Small intestine (tissue), 7 donors: ENCODE measurements at regions not wholly inside any gene's neighbourhood (a gene's known extent, or its start where the extent isn't known, plus 50 kb on each side); places are given as distances from the start of the nearest gene placed in this dataset.
A peak's percentile ranks its signal among the peaks of the same experiment; 100 is the strongest.
"Not testable (repeated sequence)": the region's sequence is repeated elsewhere in the genome, so short reads cannot be mapped to it uniquely, and the experiment has no call there.

Experiments used
- DNase-seq, 2 donors: peaks; one replicate each; pipeline versions ENCODE4 v3.0.0 to v3.0.0-alpha.2; 2013
- FAIRE-seq: peaks from 2 replicates; lab custom pipeline; 2012; peaks lifted over from hg19 to GRCh38; lab: Jason Lieb, UNC
- H3K27ac ChIP-seq, 3 donors: one replicate each; pipeline ENCODE4 v1.5.1; 2013; ENCODE audit warnings: low read length in 2 of 3, mild to moderate bottlenecking in 2 of 3, control low read depth in 1 of 3, inconsistent platforms in 1 of 3, low read depth in 1 of 3, moderate library complexity in 1 of 3
- H3K27me3 ChIP-seq, 3 donors: one replicate each; pipeline ENCODE4 v1.6.1; 2013; ENCODE audit warnings: low read length in 3 of 3, inconsistent platforms in 1 of 3; ENCODE audit not compliant: control insufficient read depth in 3 of 3, insufficient read depth in 3 of 3
- H3K36me3 ChIP-seq, 3 donors: one replicate each; pipeline ENCODE4 v1.6.1; 2013; ENCODE audit warnings: low read length in 3 of 3, inconsistent platforms in 1 of 3, low read depth in 1 of 3, mild to moderate bottlenecking in 1 of 3, moderate library complexity in 1 of 3; ENCODE audit not compliant: control insufficient read depth in 3 of 3, insufficient read depth in 2 of 3
- H3K4me1 ChIP-seq, 3 donors: one replicate each; pipeline ENCODE4 v1.6.1; 2013; ENCODE audit warnings: low read length in 2 of 3, inconsistent platforms in 1 of 3, low read depth in 1 of 3, mild to moderate bottlenecking in 1 of 3, moderate library complexity in 1 of 3; ENCODE audit not compliant: control insufficient read depth in 3 of 3, insufficient read depth in 2 of 3
- H3K4me3 ChIP-seq, 3 donors: one replicate each; pipeline ENCODE4 v1.5.1; 2013; ENCODE audit warnings: low read length in 3 of 3, control low read depth in 1 of 3, inconsistent platforms in 1 of 3, low read depth in 1 of 3, mild to moderate bottlenecking in 1 of 3, moderate library complexity in 1 of 3
- H3K9me3 ChIP-seq, 2 donors: one replicate each; pipeline ENCODE4 v1.6.1; 2013; ENCODE audit warnings: low read depth in 1 of 2, low read length in 1 of 2; ENCODE audit not compliant: control insufficient read depth in 2 of 2, insufficient read depth in 1 of 2
- WGBS, 3 donors: extraction: QIAGEN DNeasy Blood & Tissue Kit; methylation state at CpG; one replicate each; pipeline ENCODE4 v1.1.7; 2013; 5-methylcytosine and 5-hydroxymethylcytosine counted together
- donor health status: healthy with polysubstance abuse.
- donor health status: control.
- donor health status: control.
- donor health status: Bipolar disorder and iron deficiency.
- donor health status: healthy.

DNA sequence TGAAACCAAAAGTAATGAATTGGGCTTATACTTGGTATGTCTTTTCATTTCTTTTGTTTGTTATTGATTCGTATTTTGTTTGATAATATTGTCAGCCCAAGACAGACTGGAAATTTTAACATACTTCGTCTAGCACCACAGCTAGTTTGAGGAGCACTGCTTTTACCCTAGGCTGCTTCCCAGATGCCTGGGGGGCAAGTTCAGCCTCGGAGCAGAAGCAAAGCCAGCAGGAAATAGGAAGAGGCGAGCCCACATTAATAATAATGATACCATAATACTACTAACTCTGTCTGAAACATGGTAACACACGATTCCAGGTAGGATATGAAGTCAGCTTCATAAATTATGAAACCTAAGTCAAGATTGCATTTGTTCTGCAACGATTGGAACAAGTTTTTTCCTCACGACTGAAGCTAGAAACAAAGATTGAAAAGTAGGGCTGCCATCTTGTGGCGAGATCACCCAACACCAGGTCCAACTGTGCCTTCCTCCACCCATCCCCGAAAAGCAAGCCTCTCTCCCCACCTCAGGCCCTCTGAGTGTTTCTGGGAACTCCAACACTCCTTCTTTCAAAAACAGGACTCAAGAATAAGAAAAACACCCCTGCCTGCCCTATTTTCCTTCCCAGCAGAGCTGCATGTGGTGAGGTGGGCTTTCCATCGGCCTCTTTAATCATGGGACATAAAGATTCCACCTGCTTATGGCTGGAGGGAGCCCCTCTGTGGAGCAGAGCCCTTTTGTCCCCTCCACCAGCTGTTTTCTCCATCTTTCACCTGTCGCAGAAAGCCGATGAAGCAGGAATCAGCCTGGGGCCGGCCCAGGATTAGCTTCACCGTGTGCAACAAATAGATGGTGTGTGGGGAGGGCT lies 236.4 kb downstream of the CAAP1 start:
- DNase-seq, result peak in 1 of 2 donors; percentile 2
- Histone ChIP-seq H3K4me1 (no peaks in the 10 kb centered on the region), H3K27ac (no peak overlapping the region), H3K27me3 (peaks cover 0 to 3% (median 0%) of the 10 kb centered on the region in 3 donors), H3K9me3 (no peaks in the 10 kb centered on the region), H3K4me3 (no peak overlapping the region), H3K36me3 (no peaks in the 10 kb centered on the region)
- FAIRE-seq, result no peak
- WGBS, 3 donors, result 52 to 62% (median 53%) methylated on average over 14 of the region's 14 CpGs

DNA sequence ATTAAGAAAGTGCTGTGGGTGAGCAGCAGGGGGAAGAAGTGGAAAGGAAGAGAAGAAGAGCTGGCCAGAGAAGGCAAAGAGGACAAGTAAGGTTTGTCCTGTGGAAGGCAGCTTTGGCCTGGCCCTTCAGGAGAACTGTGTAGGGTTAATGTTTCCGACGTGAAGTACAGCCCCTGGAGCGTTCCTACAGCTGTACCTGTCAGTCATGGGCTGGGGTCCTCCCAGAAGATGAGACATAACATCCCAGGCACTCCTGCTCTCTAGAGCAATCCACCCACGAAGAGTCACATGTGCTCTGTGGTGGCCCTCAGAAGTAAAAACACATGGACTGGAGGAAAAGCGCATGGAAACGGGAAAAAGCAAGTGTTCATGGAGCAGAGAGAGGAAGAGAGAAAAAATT lies 237.4 kb downstream of the CAAP1 start:
- FAIRE-seq, result no peak
- 71 to 86% (median 83%) methylated on average over 6 of the region's 6 CpGs for WGBS, 3 donors
- DNase-seq, result no peak

DNA sequence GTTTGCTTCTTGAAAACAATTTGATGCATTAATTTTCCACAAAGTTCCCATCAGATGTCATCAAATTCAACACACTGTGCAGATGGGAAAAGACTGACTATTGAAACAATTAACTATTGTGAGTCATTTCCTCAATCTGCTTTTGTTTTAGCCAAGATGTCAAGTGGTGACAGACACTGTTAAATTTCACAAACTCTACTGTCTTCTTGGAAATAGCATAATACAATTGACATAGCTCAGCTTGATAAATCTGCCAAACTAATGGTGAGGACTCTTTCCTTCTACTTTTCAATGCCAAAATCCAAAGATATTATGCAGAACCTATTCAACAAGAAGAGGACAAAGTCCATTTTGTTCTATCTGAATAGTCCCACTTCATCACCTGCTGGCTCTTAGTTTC lies 242.3 kb downstream of the CAAP1 start:
- FAIRE-seq (no peak), DNase-seq (no peak)
- H3K27ac ChIP-seq, result no peak overlapping the region
- no peaks in the 10 kb centered on the region for H3K4me1 ChIP-seq
- H3K9me3 ChIP-seq, result no peaks in the 10 kb centered on the region
- no peaks in the 10 kb centered on the region for H3K36me3 ChIP-seq
- H3K27me3 ChIP-seq, result peaks cover 0 to 3% (median 0%) of the 10 kb centered on the region in 3 donors
- H3K4me3 ChIP-seq, result no peak overlapping the region

More for the DNA sequence above, 237.4 kb downstream of the CAAP1 start:
- Histone ChIP-seq H3K27me3 (peaks cover 0 to 3% (median 0%) of the 10 kb centered on the region in 3 donors), H3K4me3 (no peak overlapping the region), H3K27ac (no peak overlapping the region), H3K36me3 (no peaks in the 10 kb centered on the region), H3K9me3 (no peaks in the 10 kb centered on the region), H3K4me1 (no peaks in the 10 kb centered on the region)

DNA sequence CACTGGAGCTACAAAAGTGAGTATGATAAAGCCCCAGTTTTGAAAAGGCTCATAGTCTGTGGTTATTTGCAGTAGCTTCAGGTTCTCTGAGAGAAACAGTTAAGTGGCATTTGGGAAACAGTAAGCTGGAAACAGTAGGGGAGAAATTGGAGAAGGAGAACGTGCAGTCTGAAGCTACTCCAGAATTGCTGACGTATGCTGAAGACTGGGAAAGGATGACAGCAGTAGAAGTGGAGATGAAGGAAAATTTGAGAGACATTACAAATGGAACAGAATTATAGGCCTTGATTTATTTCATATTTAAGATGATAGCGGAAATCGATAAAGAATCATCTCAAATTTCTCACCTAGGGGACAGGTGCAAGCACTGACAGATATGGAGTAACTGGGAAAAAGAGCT lies 248.8 kb downstream of the CAAP1 start:
- H3K27me3 ChIP-seq, result no peaks in the 10 kb centered on the region
- no peak for FAIRE-seq

DNA sequence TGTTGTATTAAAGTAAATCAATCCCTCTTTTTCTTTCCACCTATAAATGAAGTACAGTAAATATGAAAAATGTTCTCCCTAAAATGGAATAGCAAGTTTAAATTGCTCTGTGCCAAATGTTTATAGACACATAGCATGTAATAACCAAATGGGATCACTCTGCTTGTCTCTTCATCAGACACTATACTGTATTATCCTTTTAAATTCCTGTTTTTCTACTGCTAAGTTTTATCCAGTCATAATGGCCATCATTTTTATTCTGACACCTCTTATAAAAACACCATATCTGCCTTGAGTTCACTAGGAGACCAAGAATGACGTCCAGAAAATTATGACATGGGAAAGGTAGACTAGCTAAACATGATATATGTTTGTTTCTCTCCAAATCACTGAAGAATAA lies 252.8 kb downstream of the CAAP1 start:
- Histone ChIP-seq H3K4me3 (no peak overlapping the region), H3K4me1 (no peaks in the 10 kb centered on the region), H3K36me3 (no peaks in the 10 kb centered on the region), H3K9me3 (no peaks in the 10 kb centered on the region), H3K27me3 (no peaks in the 10 kb centered on the region), H3K27ac (no peak overlapping the region)
- DNase-seq, result no peak
- WGBS, 3 donors, result 54 to 68% (median 65%) methylated on average over 1 of the region's 1 CpG
- no peak for FAIRE-seq

More for the DNA sequence above, 248.8 kb downstream of the CAAP1 start:
- H3K9me3 ChIP-seq, result no peaks in the 10 kb centered on the region
- no peaks in the 10 kb centered on the region for H3K4me1 ChIP-seq
- no peak overlapping the region for H3K4me3 ChIP-seq
- no peak overlapping the region for H3K27ac ChIP-seq
- 81 to 90% (median 89%) methylated on average over 4 of the region's 4 CpGs for WGBS, 3 donors
- H3K36me3 ChIP-seq, result no peaks in the 10 kb centered on the region
- no peak for DNase-seq

DNA sequence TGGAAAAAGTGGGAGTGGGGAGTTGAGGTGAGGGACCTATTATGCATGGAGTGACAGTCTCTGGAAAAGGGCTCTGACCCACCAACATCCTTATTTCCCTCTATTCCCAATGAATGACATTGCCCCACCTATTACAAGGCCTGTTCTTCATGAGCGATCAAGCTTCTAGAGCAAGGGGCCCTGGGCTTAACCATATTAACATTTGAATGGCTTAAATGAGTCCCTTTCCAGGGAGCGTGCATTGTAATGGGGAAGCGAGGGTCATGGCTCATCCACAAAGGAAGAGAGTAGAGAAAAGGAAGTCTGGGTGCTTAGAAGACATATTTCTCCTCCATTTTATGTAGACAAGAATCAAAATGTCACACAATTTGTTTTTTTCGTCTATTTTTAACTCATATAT lies 255.5 kb downstream of the CAAP1 start:
- no peak for FAIRE-seq

DNA sequence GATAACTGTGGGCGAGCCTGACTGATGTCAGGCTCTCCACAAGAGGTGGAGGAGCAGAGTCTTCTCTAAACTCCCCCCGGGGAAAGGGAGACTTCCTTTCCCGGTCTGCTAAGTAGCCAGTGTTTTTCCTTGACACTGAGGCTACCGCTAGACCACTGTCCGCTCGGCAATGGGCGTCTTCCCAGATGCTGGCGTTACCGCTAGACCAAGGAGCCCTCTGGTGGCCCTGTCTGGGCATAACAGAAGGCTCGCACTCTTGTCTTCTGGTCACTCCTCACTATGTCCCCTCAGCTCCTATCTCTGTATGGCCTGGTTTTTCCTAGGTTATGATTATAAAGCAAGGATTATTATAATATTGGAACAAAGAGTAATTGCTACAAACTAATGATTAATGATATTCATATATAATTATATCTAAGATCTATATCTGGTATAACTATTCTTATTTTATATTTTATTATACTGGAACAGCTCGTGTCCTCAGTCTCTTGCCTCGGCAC lies 278.7 kb downstream of the CAAP1 start:
- not testable (repeated sequence) for H3K4me3 ChIP-seq, FAIRE-seq, DNase-seq, H3K4me1 ChIP-seq, H3K27me3 ChIP-seq, H3K36me3 ChIP-seq, H3K9me3 ChIP-seq, H3K27ac ChIP-seq
- WGBS, 3 donors, result 46 to 52% (median 47%) methylated on average over 11 to 12 of the region's 12 CpGs

More for the DNA sequence above, 255.5 kb downstream of the CAAP1 start:
- 58 to 65% (median 59%) methylated on average over 4 of the region's 4 CpGs for WGBS, 3 donors
- no peaks in the 10 kb centered on the region for H3K4me1 ChIP-seq
- no peaks in the 10 kb centered on the region for H3K27me3 ChIP-seq
- no peak overlapping the region for H3K4me3 ChIP-seq
- no peaks in the 10 kb centered on the region for H3K36me3 ChIP-seq
- H3K9me3 ChIP-seq, result no peaks in the 10 kb centered on the region
- DNase-seq, result no peak
- no peak overlapping the region for H3K27ac ChIP-seq

DNA sequence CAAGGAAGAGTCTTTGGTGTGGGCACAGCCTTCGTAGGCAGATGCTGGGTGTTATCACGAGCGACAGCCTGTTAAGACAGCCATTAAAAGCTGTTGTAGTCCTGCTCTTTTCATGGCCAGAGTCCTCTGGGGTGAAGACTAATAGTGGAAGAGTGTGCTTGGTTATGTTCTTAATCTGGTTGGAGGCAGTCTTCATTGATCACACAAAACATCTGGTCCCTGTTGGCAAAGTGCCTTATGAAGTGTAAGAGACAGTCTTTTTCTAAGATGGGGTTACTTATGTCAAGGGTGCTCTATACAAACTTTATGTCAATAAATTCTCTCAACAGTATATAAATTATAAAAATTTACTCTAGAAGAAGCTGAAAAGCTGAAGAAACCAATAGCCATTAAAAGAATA lies 280.4 kb downstream of the CAAP1 start:
- Histone ChIP-seq H3K27me3 (no peaks in the 10 kb centered on the region), H3K9me3 (no peaks in the 10 kb centered on the region), H3K36me3 (no peaks in the 10 kb centered on the region), H3K4me1 (no peaks in the 10 kb centered on the region), H3K4me3 (no peak overlapping the region), H3K27ac (no peak overlapping the region)
- DNase-seq (no peak), FAIRE-seq (no peak)
- WGBS, 3 donors, result 57 to 75% (median 72%) methylated on average over 3 of the region's 3 CpGs
